HT1080 (cell line): ENCODE measurements at regions not wholly inside any gene's neighbourhood (a gene's known extent, or its start where the extent isn't known, plus 50 kb on each side); places are given as distances from the start of the nearest gene placed in this dataset.

ENCODE experiments used
- DNase-seq: peaks from one replicate; pipeline ENCODE4 v3.0.0-alpha.2; 2015; ENCODE audit warnings: low read depth

GRCh38 chr2:78699696-78700095 lies 325.8 kb upstream of the REG3G start:
- DNase-seq: no peak

GRCh38 chr2:78701546-78701945 lies 324.0 kb upstream of the REG3G start:
- no peak for DNase-seq

GRCh38 chr2:78707776-78708386 lies 317.6 kb upstream of the REG3G start:
- DNase-seq: peak; percentile 5

- DNase-seq: no peak
These were observed 314.7 kb upstream of the REG3G start for GRCh38 chr2:78710632-78711375.

- DNase-seq: no peak
These were observed 310.2 kb upstream of the REG3G start for GRCh38 chr2:78715293-78715692.

GRCh38 chr2:78718024-78718423 lies 307.5 kb upstream of the REG3G start:
- DNase-seq: no peak

GRCh38 chr2:78718473-78718872 lies 307.0 kb upstream of the REG3G start:
- DNase-seq: peak; percentile 51

GRCh38 chr2:78721355-78722033 lies 304.0 kb upstream of the REG3G start:
- DNase-seq: no peak

- no peak for DNase-seq
These were observed 291.3 kb upstream of the REG3G start for GRCh38 chr2:78734221-78734620.

- DNase-seq: no peak
These were observed 286.2 kb upstream of the REG3G start for GRCh38 chr2:78739282-78739681.

- DNase-seq: no peak
These were observed 275.9 kb upstream of the REG3G start for GRCh38 chr2:78749638-78750037.

GRCh38 chr2:78750219-78750618 lies 275.3 kb upstream of the REG3G start:
- DNase-seq: no peak

GRCh38 chr2:78754930-78755329 lies 270.6 kb upstream of the REG3G start:
- no peak for DNase-seq

GRCh38 chr2:78757191-78757590 lies 268.3 kb upstream of the REG3G start:
- DNase-seq: no peak

- DNase-seq: no peak
These were observed 267.9 kb upstream of the REG3G start for GRCh38 chr2:78757640-78758039.

GRCh38 chr2:78758765-78759164 lies 266.7 kb upstream of the REG3G start:
- DNase-seq: peak; percentile 19

GRCh38 chr2:78766459-78766858 lies 259.0 kb upstream of the REG3G start:
- no peak for DNase-seq

GRCh38 chr2:78768016-78768415 lies 257.5 kb upstream of the REG3G start:
- DNase-seq: no peak

GRCh38 chr2:78775291-78775690 lies 250.2 kb upstream of the REG3G start:
- DNase-seq: peak; percentile 8

GRCh38 chr2:78778756-78779510 lies 246.6 kb upstream of the REG3G start:
- no peak for DNase-seq

GRCh38 chr2:78779761-78780160 lies 245.7 kb upstream of the REG3G start:
- peak; percentile 7 for DNase-seq

GRCh38 chr2:78780256-78780655 lies 245.2 kb upstream of the REG3G start:
- no peak for DNase-seq
